Neural crest cell (in vitro differentiated cells): ENCODE measurements at regions not wholly inside any gene's neighbourhood (a gene's known extent, or its start where the extent isn't known, plus 50 kb on each side); places are given as distances from the start of the nearest gene placed in this dataset.
A peak's percentile ranks its signal among the peaks of the same experiment; 100 is the strongest.
"Not testable (repeated sequence)": the region's sequence is repeated elsewhere in the genome, so short reads cannot be mapped to it uniquely, and the experiment has no call there.

Experiments used
- DNase-seq: peaks from one replicate; pipeline ENCODE4 v3.0.0; 2021; ENCODE audit warnings: low read depth, mixed read lengths, low spot score
- H3K27ac Mint-ChIP-seq: one replicate; pipeline ENCODE4 v1.8.0; 2021; ENCODE audit warnings: mild to moderate bottlenecking, mixed read lengths; ENCODE audit not compliant: unreplicated experiment
- H3K27me3 Mint-ChIP-seq: 2 replicates; pipeline ENCODE4 v1.8.0; 2021; ENCODE audit warnings: low read depth, mild to moderate bottlenecking, mixed read lengths
- H3K36me3 Mint-ChIP-seq: 2 replicates; pipeline ENCODE4 v1.8.0; 2021; ENCODE audit warnings: low read depth, mild to moderate bottlenecking, mixed read lengths
- H3K4me1 Mint-ChIP-seq: 2 replicates; pipeline ENCODE4 v1.8.0; 2021; ENCODE audit warnings: mixed read lengths
- H3K4me3 Mint-ChIP-seq: one replicate; pipeline ENCODE4 v1.8.0; 2021; ENCODE audit warnings: mild to moderate bottlenecking, mixed read lengths
- H3K9me3 Mint-ChIP-seq: 2 replicates; pipeline ENCODE4 v1.8.0; 2021; ENCODE audit warnings: mixed read lengths
- TF ChIP-seq, protein P1 (sequence below): fragments of 200-600 bp; sonication (generic); conservative IDR thresholded peaks from 2 replicates; pipeline ENCODE4 v1.5.0; 2021; ENCODE audit warnings: antibody characterized with exemption, mild to moderate bottlenecking

DNA sequence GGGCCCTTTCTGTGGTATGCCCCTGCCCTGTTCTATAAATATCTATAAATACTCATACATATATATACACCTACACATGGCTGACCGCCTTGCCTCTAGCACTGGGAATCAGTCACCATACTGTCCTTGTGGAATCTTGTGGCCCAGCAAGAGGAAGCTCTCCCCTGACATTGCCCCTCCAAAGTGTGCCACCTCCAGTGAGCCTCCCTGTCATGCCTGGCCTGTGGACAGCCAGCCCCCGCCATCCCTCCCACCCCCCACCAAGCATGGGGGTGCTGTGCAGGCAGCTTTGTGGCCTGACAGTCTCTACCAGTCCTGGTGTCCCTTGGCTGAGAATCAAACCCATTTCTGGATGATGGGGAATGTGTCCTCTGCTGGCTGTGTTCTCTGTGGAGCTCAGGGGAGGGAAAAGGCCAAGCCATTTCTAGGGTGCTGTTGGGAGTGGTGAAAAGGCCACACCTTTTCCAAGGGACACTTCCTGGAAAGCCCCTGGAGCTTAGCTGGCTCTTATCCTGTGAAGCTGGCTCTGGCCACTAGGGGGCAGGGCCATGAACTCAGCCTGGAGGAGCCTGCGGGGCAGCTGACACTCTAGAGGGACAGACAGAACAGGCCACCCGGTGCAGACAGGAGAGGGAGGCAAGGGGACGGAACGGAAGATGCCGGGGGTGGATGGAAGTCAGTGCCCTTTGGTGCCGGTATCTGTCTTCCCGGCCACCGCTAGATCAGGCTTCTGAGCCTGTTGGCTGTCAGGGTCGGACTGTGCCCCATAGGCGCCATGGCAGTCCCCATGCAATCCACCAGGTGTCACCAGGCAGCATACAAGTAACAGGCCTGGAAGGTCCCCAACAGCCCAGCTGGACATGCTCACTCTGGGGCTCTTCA lies 167.2 kb downstream of the TBC1D2B start:
- DNase-seq, result peak; percentile 76
- H3K36me3 Mint-ChIP-seq, H3K4me1 Mint-ChIP-seq, H3K9me3 Mint-ChIP-seq, H3K27me3 Mint-ChIP-seq, H3K27ac Mint-ChIP-seq: not testable (repeated sequence)
- H3K4me3 Mint-ChIP-seq, result peak overlapping the region; percentile 78
- TF ChIP-seq, protein P1, sequence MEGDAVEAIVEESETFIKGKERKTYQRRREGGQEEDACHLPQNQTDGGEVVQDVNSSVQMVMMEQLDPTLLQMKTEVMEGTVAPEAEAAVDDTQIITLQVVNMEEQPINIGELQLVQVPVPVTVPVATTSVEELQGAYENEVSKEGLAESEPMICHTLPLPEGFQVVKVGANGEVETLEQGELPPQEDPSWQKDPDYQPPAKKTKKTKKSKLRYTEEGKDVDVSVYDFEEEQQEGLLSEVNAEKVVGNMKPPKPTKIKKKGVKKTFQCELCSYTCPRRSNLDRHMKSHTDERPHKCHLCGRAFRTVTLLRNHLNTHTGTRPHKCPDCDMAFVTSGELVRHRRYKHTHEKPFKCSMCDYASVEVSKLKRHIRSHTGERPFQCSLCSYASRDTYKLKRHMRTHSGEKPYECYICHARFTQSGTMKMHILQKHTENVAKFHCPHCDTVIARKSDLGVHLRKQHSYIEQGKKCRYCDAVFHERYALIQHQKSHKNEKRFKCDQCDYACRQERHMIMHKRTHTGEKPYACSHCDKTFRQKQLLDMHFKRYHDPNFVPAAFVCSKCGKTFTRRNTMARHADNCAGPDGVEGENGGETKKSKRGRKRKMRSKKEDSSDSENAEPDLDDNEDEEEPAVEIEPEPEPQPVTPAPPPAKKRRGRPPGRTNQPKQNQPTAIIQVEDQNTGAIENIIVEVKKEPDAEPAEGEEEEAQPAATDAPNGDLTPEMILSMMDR, result peak; percentile 67

DNA sequence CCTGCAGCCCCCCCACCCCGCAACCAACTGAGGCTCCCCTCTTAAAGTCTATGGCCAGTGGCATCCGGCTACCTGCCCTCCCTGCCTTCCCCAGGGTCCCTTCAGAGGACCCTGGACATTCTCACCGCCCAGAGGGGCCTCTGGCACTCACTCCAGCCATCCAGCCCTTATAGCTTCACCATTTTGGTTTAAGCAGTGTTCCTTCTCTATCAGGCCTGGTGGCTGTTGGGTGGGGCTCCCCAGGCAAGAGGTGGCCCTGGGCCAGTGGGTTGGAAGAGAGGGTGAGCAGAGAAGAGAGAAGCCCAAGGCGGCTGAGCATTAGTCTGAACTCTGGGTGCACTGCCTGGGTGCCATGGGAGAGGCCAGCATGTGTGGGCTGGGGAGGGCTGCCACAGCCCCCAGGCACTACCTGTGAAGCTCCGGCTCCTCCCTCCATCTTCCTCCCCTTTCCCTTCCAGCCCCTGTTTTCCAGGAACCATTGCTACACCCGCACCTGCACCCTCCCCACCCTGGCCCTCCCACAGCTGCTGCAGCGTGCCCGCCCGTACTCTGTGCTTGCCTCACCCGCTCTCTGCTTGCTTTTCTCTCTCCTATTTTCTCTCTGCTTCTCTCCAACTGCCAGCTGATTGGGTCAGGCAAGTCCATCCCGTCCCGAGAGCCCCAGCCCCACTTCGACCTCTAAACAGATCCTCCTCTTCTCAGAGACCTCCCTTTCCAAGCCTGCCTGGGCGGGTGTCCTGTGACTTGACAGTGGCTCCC lies 168.2 kb downstream of the TBC1D2B start:
- no peak for DNase-seq
- Mint-ChIP-seq H3K4me3 (no peak overlapping the region), H3K36me3 (no peaks in the 10 kb centered on the region), H3K27ac (no peak overlapping the region), H3K4me1 (no peaks in the 10 kb centered on the region), H3K9me3 (no peaks in the 10 kb centered on the region), H3K27me3 (peaks cover 3% of the 10 kb centered on the region)
- TF ChIP-seq, protein P1, result no peak

DNA sequence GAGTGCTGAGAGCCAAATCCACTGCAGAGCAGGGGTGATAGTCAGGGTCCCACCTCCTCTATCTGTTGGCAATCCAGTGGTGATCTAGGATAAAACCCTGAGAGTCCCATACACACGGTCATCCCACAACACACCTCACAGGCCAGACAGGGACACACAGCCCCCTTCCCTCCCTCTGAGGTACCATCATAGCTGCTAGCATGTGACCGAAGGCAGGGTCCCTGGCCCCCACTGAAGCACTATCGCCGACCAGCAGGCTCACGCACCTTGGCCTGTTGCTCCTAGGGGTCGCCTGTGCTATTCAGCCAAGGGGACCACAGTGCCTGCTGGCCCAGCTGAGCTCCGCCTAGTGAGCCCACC lies 168.8 kb downstream of the TBC1D2B start:
- H3K4me1 Mint-ChIP-seq, H3K27ac Mint-ChIP-seq, H3K36me3 Mint-ChIP-seq: not testable (repeated sequence)

DNA sequence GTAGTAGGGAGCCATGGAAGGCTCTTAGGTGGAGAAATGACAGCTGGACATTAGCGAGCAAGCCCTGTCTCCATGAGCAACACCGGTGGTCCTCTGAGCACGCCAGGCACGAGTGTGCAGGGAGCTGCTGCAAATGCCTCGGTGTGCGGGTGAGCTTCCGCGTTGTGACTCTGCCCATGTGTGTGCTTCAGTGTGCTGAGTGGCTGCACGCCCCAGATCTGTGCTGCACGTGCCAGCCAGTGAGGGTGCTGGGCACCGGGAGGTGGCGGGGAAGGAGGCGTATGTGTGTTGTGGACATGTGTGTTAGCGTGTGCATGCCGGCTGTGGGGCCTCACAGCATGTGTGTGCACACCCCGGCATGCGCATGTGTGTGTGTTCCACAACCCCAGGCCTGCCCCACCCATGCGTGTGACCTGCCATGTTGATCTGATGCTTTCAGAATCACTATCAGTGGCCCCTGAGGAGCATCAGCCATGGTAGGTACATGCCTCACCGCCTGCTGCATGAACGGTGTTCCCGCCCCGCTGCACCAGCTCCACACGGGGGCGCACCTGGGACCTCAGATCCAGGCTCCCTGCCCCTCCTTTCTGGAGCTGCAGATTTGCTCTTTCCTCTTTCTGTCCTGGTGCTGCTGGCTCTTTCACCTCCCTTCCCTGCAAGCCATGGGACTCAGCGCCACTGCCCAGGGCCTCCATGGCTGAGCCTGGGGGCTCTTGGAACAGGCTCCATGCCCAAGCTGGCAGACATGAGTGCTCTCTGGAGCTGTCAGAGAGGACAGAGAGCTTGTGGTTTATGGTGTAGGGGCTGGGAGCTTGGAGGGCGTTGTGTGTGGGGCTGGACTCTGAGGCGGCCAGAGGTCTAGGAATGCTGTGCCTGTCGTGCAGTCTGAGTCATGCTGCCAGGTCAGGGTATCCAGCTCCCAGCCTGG lies 169.4 kb downstream of the TBC1D2B start:
- no peak for DNase-seq
- Mint-ChIP-seq H3K27me3 (no peaks in the 10 kb centered on the region), H3K9me3 (no peaks in the 10 kb centered on the region), H3K4me1 (no peaks in the 10 kb centered on the region), H3K27ac (no peak overlapping the region), H3K4me3 (no peak overlapping the region), H3K36me3 (no peaks in the 10 kb centered on the region)
- TF ChIP-seq, protein P1, result no peak

More for the DNA sequence above, 168.8 kb downstream of the TBC1D2B start:
- DNase-seq, H3K9me3 Mint-ChIP-seq, H3K27me3 Mint-ChIP-seq, H3K4me3 Mint-ChIP-seq: not testable (repeated sequence)

DNA sequence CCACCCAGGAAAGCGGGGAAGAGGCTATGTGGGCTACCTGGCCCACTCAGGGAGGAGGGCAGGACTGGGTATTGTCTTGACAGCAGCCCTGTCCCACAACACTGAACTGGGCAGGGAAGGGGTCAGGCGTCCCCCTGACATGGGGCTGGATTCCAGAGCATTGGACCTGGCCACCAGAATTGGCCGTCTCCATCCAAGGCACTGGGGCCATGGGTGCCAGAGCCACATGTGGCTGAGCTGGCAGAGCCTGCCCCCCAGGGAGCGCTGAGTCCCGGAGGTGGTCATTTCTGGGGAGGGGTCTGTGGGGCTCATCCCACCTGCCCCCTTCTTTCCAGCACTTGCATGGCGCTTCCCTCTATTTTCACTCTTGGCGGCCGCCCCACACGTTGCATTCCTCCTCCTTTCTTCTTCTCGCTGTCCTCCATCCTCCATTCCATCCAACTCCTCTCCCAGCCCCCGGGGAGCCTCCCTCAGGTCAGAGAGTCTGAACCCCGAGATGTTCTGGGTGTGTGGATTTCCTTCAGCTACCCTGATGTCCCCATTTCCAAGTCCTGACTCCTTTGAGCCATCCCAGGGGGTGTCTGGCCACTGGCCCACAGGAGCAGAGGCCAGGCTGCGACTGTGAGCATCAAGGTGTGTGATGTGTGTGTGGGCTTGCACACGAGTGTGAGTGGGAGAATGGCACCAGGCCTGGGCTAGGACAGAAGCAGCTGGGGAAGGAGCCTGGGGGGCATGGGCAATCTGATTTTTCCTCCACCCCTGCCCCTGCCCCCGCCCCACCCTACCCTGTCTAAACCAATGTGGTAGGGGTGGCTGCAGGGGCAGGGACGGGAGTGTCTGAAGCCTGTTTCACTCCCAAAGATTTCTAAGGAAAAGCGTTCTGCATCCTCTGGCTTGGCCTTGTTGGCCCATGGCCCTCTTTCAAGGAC lies 171.2 kb downstream of the TBC1D2B start:
- DNase-seq, result not testable (repeated sequence)

More for the DNA sequence above, 171.2 kb downstream of the TBC1D2B start:
- H3K4me3 Mint-ChIP-seq, H3K27ac Mint-ChIP-seq, H3K27me3 Mint-ChIP-seq, H3K36me3 Mint-ChIP-seq, H3K4me1 Mint-ChIP-seq, H3K9me3 Mint-ChIP-seq: not testable (repeated sequence)
